Keratinocyte (primary cell): ENCODE measurements at regions not wholly inside any gene's neighbourhood (a gene's known extent, or its start where the extent isn't known, plus 50 kb on each side); places are given as distances from the start of the nearest gene placed in this dataset.
"Not testable (repeated sequence)": the region's sequence is repeated elsewhere in the genome, so short reads cannot be mapped to it uniquely, and the experiment has no call there.

Experiments used
- DNase-seq: peaks from one replicate; pipeline ENCODE4 v3.0.0-alpha.2; 2011; ENCODE audit warnings: low read depth, missing footprints, low spot score
- FAIRE-seq: peaks from 2 replicates; lab custom pipeline; 2011; peaks lifted over from hg19 to GRCh38; lab: Jason Lieb, UNC
- H2AFZ ChIP-seq: 2 replicates; pipeline ENCODE4 v1.6.0; 2012; ENCODE audit warnings: low read length, control low read depth, inconsistent platforms; ENCODE audit not compliant: control insufficient read depth
- H3K27ac ChIP-seq: 2 replicates; pipeline ENCODE4 v1.5.1; 2011; ENCODE audit warnings: low read length; ENCODE audit not compliant: control insufficient read depth, insufficient read depth
- H3K27me3 ChIP-seq: 3 replicates; pipeline ENCODE4 v1.6.0; 2011; ENCODE audit warnings: low read length; ENCODE audit not compliant: control insufficient read depth, insufficient read depth; ENCODE audit errors: extremely low read depth
- H3K36me3 ChIP-seq, 2 experiments: 2 replicates in 1 of 2; 3 replicates in 1 of 2; pipeline ENCODE4 v1.5.1; 2011; ENCODE audit warnings: low read length in 2 of 2, mild to moderate bottlenecking in 1 of 2; ENCODE audit not compliant: control insufficient read depth in 2 of 2, insufficient read depth in 2 of 2; ENCODE audit errors: extremely low read depth in 1 of 2
- H3K4me1 ChIP-seq: 3 replicates; pipeline ENCODE4 v1.5.1; 2011; ENCODE audit warnings: low read length; ENCODE audit not compliant: control insufficient read depth, insufficient read depth; ENCODE audit errors: extremely low read depth
- H3K4me2 ChIP-seq: 3 replicates; pipeline ENCODE4 v1.6.0; 2011; ENCODE audit warnings: low read depth, low read length; ENCODE audit not compliant: control insufficient read depth, insufficient read depth; ENCODE audit errors: extremely low read depth
- H3K4me3 ChIP-seq, 3 experiments: fragments of 200-600 bp in 1 of 3; sonication (generic) in 1 of 3; 2 replicates in 2 of 3; 3 replicates in 1 of 3; pipeline ENCODE4 v1.5.1; 2011 to 2016; ENCODE audit warnings: low read length in 3 of 3, mild to moderate bottlenecking in 3 of 3, control low read depth in 2 of 3, inconsistent platforms in 1 of 3, low read depth in 1 of 3, mixed read lengths in 1 of 3, mixed run types in 1 of 3, moderate library complexity in 1 of 3; ENCODE audit not compliant: control insufficient read depth in 2 of 3, insufficient read depth in 2 of 3; ENCODE audit errors: extremely low read depth in 1 of 3
- H3K79me2 ChIP-seq: 2 replicates; pipeline ENCODE4 v1.6.0; 2012; ENCODE audit warnings: low read length; ENCODE audit not compliant: control insufficient read depth, insufficient read depth
- H3K9ac ChIP-seq: 3 replicates; pipeline ENCODE4 v1.6.0; 2011; ENCODE audit warnings: low read length; ENCODE audit not compliant: control insufficient read depth, insufficient read depth; ENCODE audit errors: extremely low read depth
- H3K9me1 ChIP-seq: 3 replicates; pipeline ENCODE4 v1.6.0; 2011; ENCODE audit warnings: low read length; ENCODE audit not compliant: control insufficient read depth, insufficient read depth; ENCODE audit errors: extremely low read depth
- H3K9me3 ChIP-seq: 2 replicates; pipeline ENCODE4 v1.5.1; 2012; ENCODE audit warnings: low read depth, low read length; ENCODE audit not compliant: control insufficient read depth
- H4K20me1 ChIP-seq: 3 replicates; pipeline ENCODE4 v1.6.0; 2011; ENCODE audit warnings: low read length; ENCODE audit not compliant: control insufficient read depth, insufficient read depth; ENCODE audit errors: extremely low read depth
- dilution Hi-C: fragments of 300-500 bp; cut with MboI; formaldehyde crosslinking; loops from one replicate; pipeline ENCODE4 v1.7.0; 2020; ENCODE audit warnings: low sequenced_read_pairs; ENCODE audit not compliant: extremely low pct_ligation_motif_present

DNA sequence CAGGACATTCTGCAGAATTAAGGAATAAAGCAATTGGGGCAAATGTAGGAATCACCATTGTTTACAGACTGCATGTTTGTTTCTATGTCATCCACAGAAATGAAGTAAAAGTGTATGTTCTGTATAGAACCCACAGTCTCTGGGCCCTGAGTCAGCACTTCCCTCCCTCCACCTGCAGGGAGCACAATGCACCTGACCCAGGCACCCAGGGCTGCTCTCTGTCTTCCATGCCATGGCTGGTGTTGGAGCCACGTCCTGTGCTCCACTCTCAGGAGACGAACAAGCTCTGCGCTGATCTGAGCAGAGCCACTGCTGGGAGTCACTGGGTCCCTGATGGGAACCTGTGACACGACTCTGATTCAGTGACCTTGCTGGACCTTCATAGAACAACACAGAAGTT lies 942.5 kb downstream of the TMEM121 start:
- H3K9me3 ChIP-seq, FAIRE-seq, H3K36me3 ChIP-seq: not testable (repeated sequence)

GRCh38 chr14:106470028-106470427 lies 943.6 kb downstream of the TMEM121 start:
- H2AFZ ChIP-seq, H3K9me1 ChIP-seq, FAIRE-seq, H3K79me2 ChIP-seq, H3K27me3 ChIP-seq, DNase-seq, H3K4me3 ChIP-seq, dilution Hi-C loops, H3K4me1 ChIP-seq, H3K36me3 ChIP-seq, H3K9ac ChIP-seq, H3K4me2 ChIP-seq, H3K9me3 ChIP-seq, H4K20me1 ChIP-seq, H3K27ac ChIP-seq: not testable (repeated sequence)

More for the DNA sequence above, 942.5 kb downstream of the TMEM121 start:
- H4K20me1 ChIP-seq, DNase-seq, H3K4me3 ChIP-seq, dilution Hi-C loops, H3K4me1 ChIP-seq, H3K27ac ChIP-seq, H3K9me1 ChIP-seq, H3K9ac ChIP-seq, H3K4me2 ChIP-seq, H3K27me3 ChIP-seq, H3K79me2 ChIP-seq, H2AFZ ChIP-seq: not testable (repeated sequence)

- H2AFZ ChIP-seq, dilution Hi-C loops, H3K36me3 ChIP-seq, FAIRE-seq, H3K27ac ChIP-seq, H3K9me3 ChIP-seq, DNase-seq, H3K79me2 ChIP-seq, H3K4me3 ChIP-seq, H3K4me1 ChIP-seq, H3K27me3 ChIP-seq, H4K20me1 ChIP-seq, H3K9me1 ChIP-seq, H3K9ac ChIP-seq, H3K4me2 ChIP-seq: not testable (repeated sequence)
Observed at GRCh38 chr14:106474261-106475028, 948.1 kb downstream of the TMEM121 start.

DNA sequence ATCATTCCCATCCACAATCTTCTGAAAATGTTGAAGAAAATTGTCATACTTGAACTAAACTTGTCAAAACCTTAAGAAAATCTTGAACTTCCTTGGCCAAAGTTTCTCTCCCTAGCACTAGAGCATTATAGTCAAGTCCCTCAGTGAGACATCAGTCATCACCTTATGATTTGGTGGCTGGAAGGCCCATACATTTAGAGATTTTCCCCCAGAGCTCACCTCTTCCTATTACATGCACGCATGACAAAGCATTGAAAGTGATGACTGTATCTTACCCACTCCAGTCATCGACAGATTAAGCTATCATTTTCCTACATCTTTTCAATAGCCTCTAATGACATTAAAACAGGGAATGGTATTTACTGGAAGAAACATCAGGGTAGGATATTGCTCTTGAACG lies 948.8 kb downstream of the TMEM121 start:
- H3K79me2 ChIP-seq, H3K4me2 ChIP-seq, H2AFZ ChIP-seq, H3K27me3 ChIP-seq, H3K9me3 ChIP-seq, DNase-seq, FAIRE-seq, H3K9me1 ChIP-seq, H3K36me3 ChIP-seq, H3K4me3 ChIP-seq, H3K27ac ChIP-seq, H3K4me1 ChIP-seq, dilution Hi-C loops, H4K20me1 ChIP-seq, H3K9ac ChIP-seq: not testable (repeated sequence)

- H3K4me3 ChIP-seq, H3K27ac ChIP-seq, DNase-seq, H3K4me2 ChIP-seq, H3K9me1 ChIP-seq, H4K20me1 ChIP-seq, dilution Hi-C loops, H3K27me3 ChIP-seq, H3K9ac ChIP-seq, H3K36me3 ChIP-seq, H3K9me3 ChIP-seq, H3K79me2 ChIP-seq, H3K4me1 ChIP-seq, H2AFZ ChIP-seq, FAIRE-seq: not testable (repeated sequence)
Observed at GRCh38 chr14:106477600-106477999, 951.2 kb downstream of the TMEM121 start.
